MCF 10A (cell line): ENCODE measurements at regions not wholly inside any gene's neighbourhood (a gene's known extent, or its start where the extent isn't known, plus 50 kb on each side); places are given as distances from the start of the nearest gene placed in this dataset.

Experiments
- BruUV-seq: library from RNA; stranded (reverse); fragments of 400-500 nt; replicated peaks from 2 replicates; lab custom pipeline; 2021; lab: Mats Ljungman, UMichigan
- CTCF ChIA-PET: fragments of 300-600 bp; sonication (Branson Sonifier 250); formaldehyde crosslinking; extraction: SDS; loops from one replicate; lab custom pipeline; 2021; ENCODE audit warnings: antibody characterized with exemption, inconsistent platforms; lab: Yijun Ruan, JAX
- POLR2A ChIA-PET: fragments of 300-600, 350-650 bp; sonication (Branson Sonifier 250); formaldehyde crosslinking; extraction: SDS; loops from one replicate; lab custom pipeline; 2020; ENCODE audit warnings: antibody characterized with exemption, inconsistent platforms; lab: Yijun Ruan, JAX
- DNase-seq: peaks from one replicate; pipeline ENCODE4 v3.0.0-alpha.2; 2018; ENCODE audit not compliant: unreplicated experiment
- H3K27ac Mint-ChIP-seq: one replicate; pipeline ENCODE4 v1.8.0; 2022; ENCODE audit warnings: mild to moderate bottlenecking, low read depth, mixed read lengths; ENCODE audit not compliant: unreplicated experiment
- H3K27me3 Mint-ChIP-seq: one replicate; pipeline ENCODE4 v1.8.0; 2022; ENCODE audit warnings: mixed read lengths; ENCODE audit not compliant: insufficient read depth, unreplicated experiment
- H3K36me3 Mint-ChIP-seq: one replicate; pipeline ENCODE4 v1.8.0; 2022; ENCODE audit warnings: mild to moderate bottlenecking, moderate library complexity, mixed read lengths; ENCODE audit not compliant: insufficient read depth, unreplicated experiment
- H3K4me1 Mint-ChIP-seq: one replicate; pipeline ENCODE4 v1.8.0; 2022; ENCODE audit warnings: mixed read lengths; ENCODE audit not compliant: insufficient read depth, unreplicated experiment
- H3K4me3 Mint-ChIP-seq: one replicate; pipeline ENCODE4 v1.8.0; 2022; ENCODE audit warnings: mild to moderate bottlenecking, moderate library complexity, mixed read lengths; ENCODE audit not compliant: unreplicated experiment
- H3K9me3 Mint-ChIP-seq: one replicate; pipeline ENCODE4 v1.8.0; 2022; ENCODE audit warnings: mixed read lengths; ENCODE audit not compliant: unreplicated experiment
- CTCF ChIP-seq: fragments of 200-600 bp; IDR thresholded peaks from one replicate; pipeline ENCODE4 v1.8.0; 2022; ENCODE audit warnings: antibody characterized with exemption, mild to moderate bottlenecking; ENCODE audit not compliant: unreplicated experiment
- intact Hi-C: fragments of 100-400 bp; cut with micrococcal nuclease; formaldehyde crosslinking; loops from 2 replicates; pipeline ENCODE4 v1.14.1; 2022

- H3K27ac Mint-ChIP-seq, result no peak overlapping the region
- no peaks in the 10 kb centered on the region for H3K4me1 Mint-ChIP-seq
- BruUV-seq, result no TSS peak
- peaks cover 46% of the 10 kb centered on the region for H3K27me3 Mint-ChIP-seq
- no peak for DNase-seq
- no peaks in the 10 kb centered on the region for H3K36me3 Mint-ChIP-seq
- POLR2A ChIA-PET, result no interaction called here
- CTCF ChIA-PET, result interaction anchor here (0.7 to 1.4 kb wide), 3 partner anchors 22 to 32 kb away, joined by 3 read pairs; no protein-coding TSS in a partner anchor
- H3K9me3 Mint-ChIP-seq, result peaks cover 13% of the 10 kb centered on the region
- no peak for TF ChIP-seq CTCF
- intact Hi-C loops, result no loop called here
- H3K4me3 Mint-ChIP-seq, result no peak overlapping the region
Measured at GRCh38 chr20:39242614-39243013, 280.5 kb downstream of the DHX35 start.

GRCh38 chr20:39234520-39235095 is 272.5 kb downstream of the DHX35 start:
- intact Hi-C loops, result no loop called here
- TF ChIP-seq CTCF, result no peak
- Mint-ChIP-seq H3K4me3 (no peak overlapping the region), H3K36me3 (no peaks in the 10 kb centered on the region), H3K4me1 (no peaks in the 10 kb centered on the region), H3K9me3 (no peaks in the 10 kb centered on the region), H3K27ac (no peak overlapping the region), H3K27me3 (peaks cover 32% of the 10 kb centered on the region)
- CTCF ChIA-PET, result interaction anchor here (0.7 kb wide), 1 partner anchor 20 kb away, joined by 4 read pairs; no protein-coding TSS in a partner anchor
- POLR2A ChIA-PET, result no interaction called here
- DNase-seq, result no peak
- no TSS peak for BruUV-seq

- Mint-ChIP-seq H3K27me3 (peaks cover 41% of the 10 kb centered on the region), H3K36me3 (no peaks in the 10 kb centered on the region), H3K4me1 (no peaks in the 10 kb centered on the region), H3K9me3 (no peaks in the 10 kb centered on the region), H3K4me3 (no peak overlapping the region), H3K27ac (no peak overlapping the region)
- intact Hi-C loops, result no loop called here
- TF ChIP-seq CTCF, result no peak
- DNase-seq, result no peak
- CTCF ChIA-PET, result interaction anchor here (0.6 to 1.1 kb wide), 2 partner anchors 217 to 597 kb away, joined by 3 to 4 read pairs; no protein-coding TSS in a partner anchor
- BruUV-seq, result no TSS peak
- POLR2A ChIA-PET, result interaction anchor here (1.0 kb wide), 1 partner anchor 26 kb away, joined by 3 read pairs; no protein-coding TSS in a partner anchor
Measured at GRCh38 chr20:39233755-39234154, 271.6 kb downstream of the DHX35 start.

GRCh38 chr20:39227416-39227815 is 265.3 kb downstream of the DHX35 start:
- Mint-ChIP-seq H3K27me3 (peaks cover 62% of the 10 kb centered on the region), H3K4me3 (no peak overlapping the region), H3K9me3 (no peaks in the 10 kb centered on the region), H3K4me1 (no peaks in the 10 kb centered on the region), H3K36me3 (no peaks in the 10 kb centered on the region), H3K27ac (no peak overlapping the region)
- TF ChIP-seq CTCF, result no peak
- CTCF ChIA-PET, result interaction anchor here (0.7 to 1.4 kb wide), 3 partner anchors 37 to 1465 kb away, joined by 3 to 5 read pairs (median 3); no protein-coding TSS in a partner anchor
- intact Hi-C loops, result no loop called here
- POLR2A ChIA-PET, result interaction anchor here (0.6 kb wide), 2 partner anchors 132 to 335 kb away, joined by 3 read pairs; no protein-coding TSS in a partner anchor
- no TSS peak for BruUV-seq
- no peak for DNase-seq
